ENCODE measurements at regions not wholly inside any gene's neighbourhood (a gene's known extent, or its start where the extent isn't known, plus 50 kb on each side); places are given as distances from the start of the nearest gene placed in this dataset.

- no peak for ATAC-seq
- DNase-seq (ENCODE audit: missing footprints), result no peak
- intact Hi-C loops (cut with DNase I), result no loop called here
Measured at GRCh38 chr21:35791541-35792325, 268.6 kb downstream of the SETD4 start.

- intact Hi-C loops (cut with DNase I), result no loop called here
- DNase-seq (ENCODE audit: missing footprints) (no peak), ATAC-seq (no peak)
Measured at GRCh38 chr21:35783721-35784120, 276.6 kb downstream of the SETD4 start.

GRCh38 chr21:35782667-35783066, 277.7 kb downstream of the SETD4 start:
- no peak for ATAC-seq
- DNase-seq (ENCODE audit: missing footprints), result no peak
- intact Hi-C loops (cut with DNase I), result no loop called here

GRCh38 chr21:35780983-35781382, 279.3 kb downstream of the SETD4 start:
- ATAC-seq (no peak), DNase-seq (ENCODE audit: missing footprints) (no peak)
- intact Hi-C loops (cut with DNase I), result no loop called here

GRCh38 chr21:35779690-35780570, 280.4 kb downstream of the SETD4 start:
- intact Hi-C loops (cut with DNase I), result no loop called here
- ATAC-seq, result no peak
- no peak for DNase-seq (ENCODE audit: missing footprints)

- DNase-seq (ENCODE audit: missing footprints) (no peak), ATAC-seq (no peak)
- intact Hi-C loops (cut with DNase I), result no loop called here
Measured at GRCh38 chr21:35779167-35779566, 281.2 kb downstream of the SETD4 start.

- intact Hi-C loops (cut with DNase I), result no loop called here
- ATAC-seq (no peak), DNase-seq (ENCODE audit: missing footprints) (no peak)
Measured at GRCh38 chr21:35777081-35777480, 283.2 kb downstream of the SETD4 start.

DNA sequence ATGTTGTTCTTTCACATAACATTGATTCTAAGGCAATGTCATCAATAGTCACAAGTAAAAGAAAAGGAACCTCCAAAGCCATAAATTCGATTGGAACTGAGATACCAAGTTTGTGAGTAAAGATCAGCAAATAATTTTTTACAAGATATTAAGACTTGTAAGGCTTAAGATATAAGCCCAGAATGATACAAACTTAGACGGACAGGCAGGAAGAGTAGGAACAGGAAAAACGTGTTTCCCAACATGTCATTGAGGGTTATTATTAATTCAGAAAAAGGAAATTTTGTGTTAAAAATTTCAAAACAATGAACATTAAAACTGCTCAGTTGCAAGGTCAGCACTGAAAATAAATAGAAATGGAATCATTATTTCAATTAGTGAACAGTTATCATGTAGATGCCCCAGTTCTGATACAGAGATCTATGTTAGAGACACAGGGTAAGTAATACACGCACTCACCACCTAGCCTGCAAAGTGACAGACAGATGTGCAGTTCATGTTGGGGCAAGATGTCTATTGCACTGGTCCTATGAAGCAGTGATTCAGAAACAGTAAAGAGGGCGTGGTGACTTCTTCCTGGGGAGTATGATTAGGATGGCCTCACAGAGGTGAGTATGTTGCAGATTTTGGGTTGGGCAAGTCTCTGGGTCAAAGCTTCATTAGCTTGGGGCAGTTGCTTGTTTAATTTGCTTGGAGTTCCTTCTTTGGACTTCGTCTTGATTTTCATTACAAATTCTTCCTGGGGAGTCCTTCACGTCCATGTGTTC, 284.4 kb downstream of the SETD4 start:
- DNase-seq (ENCODE audit: missing footprints) (no peak), ATAC-seq (no peak)
- intact Hi-C loops (cut with DNase I), result no loop called here

DNA sequence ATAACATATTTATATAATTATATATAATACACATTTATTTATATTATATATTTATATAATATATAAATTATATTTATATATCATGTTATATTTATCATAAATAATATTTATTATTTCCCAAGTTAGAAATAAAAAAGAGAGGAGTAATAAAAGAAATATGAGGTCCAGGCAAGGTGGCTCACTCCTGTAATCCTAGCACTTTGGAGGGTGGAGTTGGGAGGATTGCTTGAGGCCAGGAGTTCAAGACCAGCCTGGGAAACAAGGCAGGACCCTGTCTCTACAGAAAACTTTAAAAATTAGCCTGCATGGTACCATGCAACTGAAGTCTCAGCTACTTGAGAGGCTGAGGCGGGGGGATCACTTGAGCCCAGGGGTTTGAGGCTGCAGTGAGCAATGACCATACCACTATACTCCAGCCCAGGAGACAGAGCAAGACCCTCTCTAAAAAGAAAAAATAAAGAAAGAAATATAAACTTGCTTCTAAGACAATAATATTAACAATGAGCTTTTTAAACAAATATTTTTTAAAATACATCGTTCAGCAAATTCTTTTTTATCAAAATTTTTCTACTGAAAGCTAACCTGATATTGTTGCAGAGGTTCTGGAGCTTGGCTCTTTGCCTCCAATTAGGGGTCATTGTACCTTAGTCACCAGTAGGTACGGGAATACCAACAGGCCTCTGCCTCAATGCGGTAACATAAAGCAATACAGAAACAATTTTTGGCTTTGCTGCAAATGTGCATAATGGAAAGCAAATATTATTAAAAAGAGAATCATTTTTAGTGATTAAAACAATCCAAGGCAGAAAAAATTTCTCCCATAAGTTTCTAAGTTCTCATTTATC, 290.0 kb downstream of the SETD4 start:
- ATAC-seq, result no peak
- no peak for DNase-seq (ENCODE audit: missing footprints)
- intact Hi-C loops (cut with DNase I), result no loop called here

DNA sequence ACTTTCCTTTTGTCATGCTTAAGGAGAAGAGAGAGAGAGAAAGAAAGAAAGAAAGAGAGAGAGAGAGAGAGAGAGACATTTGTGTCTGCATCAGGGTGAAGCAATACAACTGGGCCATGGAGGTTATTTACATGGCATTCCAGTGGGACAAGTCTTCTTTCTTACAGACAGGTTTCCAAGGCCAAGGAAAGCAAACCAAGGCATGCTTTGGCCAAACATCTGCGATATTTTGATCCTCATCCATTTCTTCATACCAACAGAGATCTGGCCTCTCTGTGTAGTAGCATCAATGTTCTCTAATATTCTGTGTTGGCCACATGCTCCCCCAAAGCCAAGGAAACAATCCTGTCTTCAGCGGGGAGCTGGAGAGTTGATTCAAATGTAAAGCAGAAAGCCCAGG, 292.1 kb downstream of the SETD4 start:
- ATAC-seq (no peak), DNase-seq (ENCODE audit: missing footprints) (no peak)
- intact Hi-C loops (cut with DNase I), result no loop called here

DNA sequence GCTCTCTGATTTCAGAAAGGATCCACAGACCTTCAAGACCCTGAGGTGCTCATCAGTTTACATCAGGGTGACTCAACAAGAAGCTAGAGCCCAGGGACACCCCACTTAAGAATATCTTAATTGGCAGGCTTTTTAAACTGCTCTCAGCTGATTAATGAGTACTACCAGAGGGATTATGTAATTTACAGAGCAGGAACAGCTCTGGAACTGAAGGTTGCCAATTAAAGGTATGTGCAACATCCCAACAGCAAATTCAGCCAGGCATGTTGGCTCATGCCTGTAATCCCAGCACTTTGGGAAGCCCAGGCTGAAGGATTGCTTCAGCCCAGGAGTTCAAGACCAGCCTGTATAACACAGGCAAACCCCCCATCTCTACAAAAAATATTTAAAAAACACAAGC, 295.7 kb downstream of the SETD4 start:
- intact Hi-C loops (cut with DNase I), result no loop called here
- DNase-seq (ENCODE audit: missing footprints) (no peak), ATAC-seq (no peak)

DNA sequence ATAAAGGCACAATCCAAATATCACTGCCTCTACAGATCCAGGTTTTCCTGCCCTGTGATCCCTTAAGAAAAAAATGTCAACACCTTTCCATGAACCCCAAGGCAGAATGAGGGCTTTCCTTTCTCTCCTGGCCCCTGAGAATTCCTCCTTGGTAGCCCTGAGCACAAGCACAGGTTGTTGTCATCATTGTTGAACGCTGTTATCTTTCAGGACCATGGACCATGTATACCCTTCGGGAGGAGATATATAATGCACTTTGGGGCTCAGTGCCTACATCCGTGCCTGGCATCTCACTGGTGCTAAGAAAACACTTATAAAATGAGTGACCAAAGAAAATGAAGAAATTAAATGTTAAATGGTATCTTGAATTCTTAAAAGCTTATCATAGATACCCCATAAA, 296.2 kb downstream of the SETD4 start:
- ATAC-seq, result no peak
- intact Hi-C loops (cut with DNase I), result no loop called here
- DNase-seq (ENCODE audit: missing footprints), result no peak

DNA sequence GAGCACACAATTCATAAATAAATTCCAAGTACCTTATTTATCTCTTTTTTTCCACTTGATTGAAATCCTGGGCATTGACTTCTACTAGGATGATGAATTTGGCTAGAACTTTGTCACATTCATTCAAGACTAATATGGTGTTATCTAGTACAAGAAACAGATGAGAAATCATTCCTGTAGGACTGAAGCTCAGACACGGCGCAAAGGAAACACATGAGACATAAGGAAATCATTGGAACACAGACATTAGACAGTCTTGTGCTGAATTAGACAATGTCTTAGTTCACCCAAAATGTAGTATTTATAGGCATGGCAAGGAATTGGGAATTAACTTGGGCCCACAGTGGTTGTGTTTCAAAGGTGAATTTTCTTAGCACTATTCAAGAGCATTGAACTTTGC, 305.7 kb downstream of the SETD4 start:
- intact Hi-C loops (cut with DNase I), result no loop called here
- no peak for ATAC-seq
- DNase-seq (ENCODE audit: missing footprints), result no peak

- ATAC-seq, result no peak
- no peak for DNase-seq (ENCODE audit: missing footprints)
- intact Hi-C loops (cut with DNase I), result no loop called here
Measured at GRCh38 chr21:35753308-35753707, 307.0 kb downstream of the SETD4 start.

DNA sequence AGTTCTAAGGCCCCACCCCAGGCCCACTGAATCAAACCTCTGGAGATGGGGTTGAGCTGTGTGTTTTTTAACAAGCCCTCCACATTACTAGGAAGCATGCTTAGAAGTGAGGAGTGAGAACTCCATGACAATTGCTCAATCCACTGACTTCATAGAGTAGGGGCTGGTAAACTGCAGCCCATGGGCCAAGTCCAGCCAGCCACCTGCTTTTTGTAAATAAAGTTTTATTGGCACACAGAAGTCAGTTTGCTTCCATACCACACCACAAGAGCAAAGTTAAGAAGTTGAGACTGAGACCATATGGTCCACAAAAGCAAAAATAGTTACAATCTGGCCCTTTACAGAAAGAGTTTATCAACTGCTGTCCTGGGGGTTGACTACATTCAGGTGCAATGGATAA, 309.2 kb downstream of the SETD4 start:
- DNase-seq (ENCODE audit: missing footprints) (no peak), ATAC-seq (no peak)
- intact Hi-C loops (cut with DNase I), result no loop called here

DNA sequence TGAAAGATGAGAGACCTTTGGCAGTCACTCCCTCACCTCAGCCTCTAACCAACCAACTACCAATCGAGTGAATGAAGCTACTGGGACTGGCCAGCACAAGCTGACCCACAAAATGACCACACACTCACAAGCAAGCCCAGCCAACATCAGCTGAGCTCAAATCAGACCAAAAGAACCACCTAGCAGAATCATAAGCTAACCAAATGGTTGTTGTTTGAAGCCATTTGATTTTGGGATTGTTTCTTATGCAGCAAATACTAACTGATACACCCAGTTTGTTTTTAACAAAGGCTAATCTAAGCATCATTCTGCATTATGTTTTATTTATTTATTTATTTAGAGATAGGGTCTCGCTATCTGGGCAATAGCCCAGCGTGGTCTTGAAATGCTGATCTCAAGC, 310.4 kb downstream of the SETD4 start:
- intact Hi-C loops (cut with DNase I), result no loop called here
- ATAC-seq (no peak), DNase-seq (ENCODE audit: missing footprints) (no peak)

DNA sequence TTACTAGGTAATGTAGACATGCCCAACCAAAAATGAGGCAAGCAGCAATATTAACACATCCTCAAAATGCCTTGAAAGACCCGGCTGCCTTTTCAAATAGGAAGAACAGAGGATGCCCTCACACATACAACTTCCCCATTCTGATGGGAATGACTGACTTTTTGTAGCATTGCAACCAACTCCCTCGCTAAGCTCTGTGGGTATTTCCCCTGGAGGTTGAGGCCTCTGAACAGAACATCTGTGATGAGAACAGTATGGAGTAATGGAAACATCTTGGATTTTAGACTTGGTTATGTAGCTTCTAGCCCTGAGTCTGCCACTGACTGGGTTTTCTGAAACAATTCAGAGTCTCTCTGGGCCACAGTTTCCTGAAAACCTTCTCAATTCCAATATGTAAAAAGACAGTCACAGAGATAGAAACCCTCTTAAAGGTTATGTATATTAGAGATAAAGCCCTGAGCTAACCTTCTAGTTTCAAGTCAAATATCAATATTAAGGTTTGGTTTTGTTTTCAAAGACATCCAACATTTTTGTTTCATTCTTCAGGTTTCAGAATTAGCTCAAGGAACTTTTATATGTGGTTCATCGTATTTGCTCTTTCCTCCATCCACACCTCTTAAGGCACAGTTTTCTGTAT, 311.5 kb downstream of the SETD4 start:
- no peak for ATAC-seq
- intact Hi-C loops (cut with DNase I), result no loop called here
- DNase-seq (ENCODE audit: missing footprints), result no peak

DNA sequence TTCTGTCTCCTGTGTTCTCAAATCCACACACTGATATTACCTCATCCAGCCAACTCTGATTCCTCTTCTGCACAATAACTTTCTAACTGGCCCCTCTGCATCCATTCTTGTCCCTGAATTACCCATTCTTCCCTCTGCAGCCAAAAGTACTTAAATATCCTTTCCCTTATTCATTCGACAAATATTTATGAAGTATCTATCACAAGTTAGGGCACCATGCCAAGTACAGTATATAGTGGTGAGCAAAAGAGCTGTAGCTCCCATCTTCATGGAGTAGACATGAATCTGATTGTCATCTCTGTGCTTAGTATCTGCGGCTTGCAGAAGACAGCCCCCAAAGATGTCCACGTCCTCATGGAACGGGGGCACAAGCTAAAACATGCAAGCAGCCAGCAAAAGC, 316.8 kb downstream of the SETD4 start:
- ATAC-seq (no peak), DNase-seq (ENCODE audit: missing footprints) (no peak)
- intact Hi-C loops (cut with DNase I), result no loop called here

All from Right ventricle myocardium inferior (tissue), 1 donor.